GM19395 (cell line): ENCODE measurements at regions not wholly inside any gene's neighbourhood (a gene's known extent, or its start where the extent isn't known, plus 50 kb on each side); places are given as distances from the start of the nearest gene placed in this dataset.

Source experiments
- ATAC-seq: cut with Tn5 transposase; IDR thresholded peaks from one replicate; pipeline ENCODE4 v1.9.1; 2021; ENCODE audit warnings: mild to moderate bottlenecking, moderate library complexity; ENCODE audit not compliant: unreplicated experiment

DNA sequence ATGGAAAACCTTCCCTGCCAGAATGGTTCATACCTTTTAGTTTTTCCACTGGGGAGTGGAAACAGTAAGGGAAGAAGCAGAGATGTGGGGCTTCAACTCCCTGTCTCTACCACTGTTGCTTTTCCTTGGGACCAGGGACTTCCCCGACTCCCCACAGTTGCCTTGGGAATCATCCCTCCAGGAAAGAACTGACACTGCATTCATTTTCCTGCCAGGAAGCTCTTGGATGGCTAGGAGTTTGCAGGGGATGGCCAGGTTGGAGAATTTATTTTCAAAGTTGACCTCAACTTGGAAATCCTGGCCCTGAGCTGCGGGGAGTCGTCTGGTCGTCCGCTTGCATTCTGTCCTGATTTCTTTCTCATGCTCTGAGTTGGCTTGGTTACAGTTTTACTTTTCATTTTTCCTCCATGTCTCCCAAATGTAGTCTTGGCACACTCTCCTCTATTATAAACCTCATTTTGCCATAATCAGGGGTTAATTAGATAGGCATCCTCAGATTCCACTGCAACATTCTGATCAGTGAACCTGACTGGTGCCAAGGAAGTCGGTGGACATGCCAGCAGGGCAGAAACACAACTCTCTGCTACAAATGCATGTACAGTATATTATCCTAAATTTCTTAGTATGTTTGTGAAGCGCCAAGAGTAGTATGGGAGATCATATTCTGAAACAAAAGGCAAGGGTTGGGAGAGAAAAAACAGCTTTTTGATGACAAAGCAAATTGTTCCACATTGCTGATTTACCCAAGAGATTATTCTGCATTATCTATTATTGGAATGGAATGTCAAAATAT, 220.5 kb upstream of the XYLT1 start:
- no peak for ATAC-seq

DNA sequence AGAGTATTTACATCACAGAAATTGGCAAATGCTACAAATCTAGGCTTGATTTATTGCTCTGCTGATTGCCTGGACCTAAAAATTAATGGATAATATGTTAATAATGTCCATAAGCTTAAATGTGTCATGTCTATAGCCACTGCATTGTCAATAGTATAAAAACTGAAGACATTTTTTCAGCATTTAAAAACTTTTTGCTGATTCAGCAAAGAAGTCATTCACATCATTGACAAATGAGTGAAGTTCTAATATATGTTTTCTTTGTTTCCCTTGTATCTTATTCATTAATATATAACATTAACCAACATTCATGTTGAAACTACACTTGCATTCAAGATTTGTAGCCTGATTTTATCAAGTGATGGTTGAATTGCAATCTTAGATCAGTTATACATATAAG, 214.7 kb upstream of the XYLT1 start:
- ATAC-seq = no peak

DNA sequence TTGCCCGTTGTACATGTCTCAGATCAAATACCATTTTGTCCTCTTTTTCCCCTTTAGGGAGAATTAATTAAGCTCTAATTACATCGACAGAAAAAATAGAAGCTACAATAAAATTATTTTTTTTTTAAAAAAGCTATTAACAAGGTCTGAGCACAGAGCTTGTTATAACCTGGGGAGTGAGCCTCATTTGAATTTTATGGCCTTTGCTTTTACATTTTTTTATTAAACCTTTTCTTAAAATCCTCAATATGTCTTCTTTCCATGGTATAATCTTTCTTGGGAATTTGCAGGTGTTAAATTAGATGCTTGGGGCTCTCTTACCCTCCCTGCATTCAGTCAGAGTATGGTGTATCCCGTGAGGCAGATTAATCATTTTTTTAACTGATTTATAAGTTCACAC, 212.5 kb upstream of the XYLT1 start:
- no peak for ATAC-seq

DNA sequence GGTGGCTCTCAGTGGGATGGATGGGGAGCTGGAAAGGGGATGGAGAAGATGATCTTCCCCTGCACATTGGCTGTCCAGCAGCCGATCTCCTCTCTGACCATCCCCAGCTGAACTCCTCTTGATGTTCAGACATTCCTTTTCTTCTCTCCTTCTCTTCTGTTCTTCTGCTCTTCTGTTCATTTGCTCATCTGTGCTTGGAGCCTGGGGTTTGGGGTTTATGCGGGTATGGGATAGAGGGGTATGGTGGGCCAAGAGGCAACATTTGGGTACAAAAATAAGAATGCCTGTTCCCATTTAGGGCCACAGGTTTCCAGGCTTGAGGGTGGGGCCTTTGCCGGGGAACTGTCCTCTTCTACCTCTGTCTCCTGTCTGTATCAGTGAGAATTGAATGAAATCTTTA, 205.4 kb upstream of the XYLT1 start:
- no peak for ATAC-seq

DNA sequence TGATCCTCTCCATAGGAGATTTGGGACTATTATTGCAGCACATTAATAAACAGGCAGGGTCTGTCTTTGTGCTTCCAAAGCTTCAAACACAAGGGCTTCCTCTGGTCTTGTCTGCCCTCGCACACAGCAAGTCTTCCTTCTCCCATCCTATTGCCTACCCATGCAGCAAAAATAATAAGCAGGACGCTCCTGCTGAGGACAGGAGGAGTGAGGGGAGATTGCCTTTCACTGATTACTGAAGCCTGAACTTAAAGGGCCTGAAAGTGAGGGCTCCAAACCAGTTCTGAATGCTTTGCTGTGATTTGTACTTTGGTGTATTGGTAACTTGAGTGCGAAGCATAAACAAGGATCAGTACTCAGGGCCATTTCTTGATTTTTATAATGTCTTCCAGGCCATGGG, 197.6 kb upstream of the XYLT1 start:
- ATAC-seq = no peak

DNA sequence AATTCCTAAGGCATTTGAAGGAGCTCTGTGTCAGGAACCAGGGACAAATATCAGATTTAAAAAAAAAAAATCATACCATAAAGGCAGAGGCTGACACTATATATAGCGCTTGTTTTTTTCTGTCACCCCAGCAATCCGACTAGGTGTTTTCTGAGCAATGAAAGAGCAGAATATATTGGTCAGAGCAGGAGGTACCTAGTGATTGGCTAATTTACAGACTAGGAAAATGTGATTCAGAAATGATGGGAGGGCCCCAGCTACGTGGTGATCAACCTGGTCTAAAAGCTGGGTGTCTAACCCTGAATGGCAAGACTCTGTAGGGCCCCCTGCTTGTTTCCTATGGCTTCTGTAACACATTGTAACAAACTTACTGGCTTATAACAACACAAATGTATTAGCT, 195.5 kb upstream of the XYLT1 start:
- no peak for ATAC-seq

DNA sequence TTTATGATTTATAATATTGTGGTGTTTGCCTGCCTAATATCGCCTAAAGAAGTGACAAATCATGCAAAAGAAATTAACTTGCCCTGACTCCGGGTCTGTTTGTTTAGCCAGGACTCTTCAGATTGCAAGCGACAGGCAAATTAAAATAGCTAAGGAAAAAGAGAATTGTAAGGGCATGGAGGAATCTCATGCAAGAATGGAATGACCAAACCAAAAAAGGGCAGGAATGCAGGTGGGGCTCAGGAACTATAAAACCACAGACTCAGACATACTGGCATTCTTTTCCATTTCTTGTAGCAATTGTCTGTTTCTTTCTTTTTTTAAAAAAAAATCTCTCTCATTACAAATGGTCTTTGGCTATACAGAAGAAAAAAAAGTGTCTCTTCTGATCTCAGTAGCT, 188.1 kb upstream of the XYLT1 start:
- no peak for ATAC-seq

DNA sequence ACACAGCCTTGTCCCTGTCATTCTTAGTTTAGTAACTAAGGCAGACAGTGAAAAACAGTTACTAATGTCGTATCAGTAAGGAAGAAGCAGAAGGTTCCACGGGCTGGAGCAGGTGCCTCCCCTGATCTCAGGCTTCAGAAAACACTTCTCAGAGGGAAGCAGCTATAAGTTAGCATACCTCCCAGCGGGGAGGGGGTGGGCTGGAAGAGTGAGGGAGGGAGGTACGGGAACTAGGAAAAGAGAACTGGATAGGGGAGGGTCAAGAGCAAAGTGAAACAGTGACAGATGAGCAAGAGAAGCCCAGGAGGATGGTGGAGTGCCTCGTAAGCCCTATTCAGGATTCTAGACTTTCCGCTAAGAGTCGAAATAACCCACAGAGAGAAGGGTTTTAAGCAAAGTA, 186.3 kb upstream of the XYLT1 start:
- no peak for ATAC-seq

DNA sequence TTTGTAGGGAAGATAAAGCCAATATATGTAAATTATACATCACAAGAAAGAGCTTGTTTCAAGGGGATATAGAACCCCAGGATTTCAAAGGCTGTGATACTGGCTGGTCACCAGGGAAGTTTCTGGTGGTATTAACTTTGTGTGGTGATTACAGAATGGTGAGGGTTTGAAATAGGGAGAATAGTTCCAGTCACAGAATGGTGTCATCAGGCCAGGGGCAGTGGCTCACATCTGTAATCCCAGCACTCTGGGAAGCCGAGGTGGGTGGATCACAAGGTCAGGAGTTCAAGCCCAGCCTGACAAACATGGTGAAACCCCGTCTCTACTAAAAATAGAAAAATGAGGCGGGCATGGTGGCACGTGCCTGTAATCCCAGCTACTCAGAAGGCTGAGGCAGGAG, 183.8 kb upstream of the XYLT1 start:
- ATAC-seq = no peak

DNA sequence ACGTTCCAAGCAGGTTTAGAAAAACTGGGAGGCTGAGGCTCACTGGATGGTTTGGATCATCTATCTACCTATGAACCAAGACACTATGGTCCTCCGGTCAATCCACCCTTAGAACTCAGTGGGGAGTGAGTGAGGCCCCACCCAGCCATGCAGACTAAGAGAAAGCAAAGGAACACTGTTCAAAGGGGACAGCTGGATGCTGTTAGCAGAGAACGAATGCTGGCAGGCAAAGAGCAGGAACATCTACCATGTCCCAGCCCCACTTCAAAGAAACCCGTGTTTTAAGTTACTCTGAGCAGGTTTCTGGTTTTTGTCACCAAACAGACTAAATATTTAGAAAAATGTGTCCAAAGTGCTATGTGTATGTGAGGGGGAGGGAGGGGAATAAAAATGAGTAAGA, 183.4 kb upstream of the XYLT1 start:
- ATAC-seq = no peak

DNA sequence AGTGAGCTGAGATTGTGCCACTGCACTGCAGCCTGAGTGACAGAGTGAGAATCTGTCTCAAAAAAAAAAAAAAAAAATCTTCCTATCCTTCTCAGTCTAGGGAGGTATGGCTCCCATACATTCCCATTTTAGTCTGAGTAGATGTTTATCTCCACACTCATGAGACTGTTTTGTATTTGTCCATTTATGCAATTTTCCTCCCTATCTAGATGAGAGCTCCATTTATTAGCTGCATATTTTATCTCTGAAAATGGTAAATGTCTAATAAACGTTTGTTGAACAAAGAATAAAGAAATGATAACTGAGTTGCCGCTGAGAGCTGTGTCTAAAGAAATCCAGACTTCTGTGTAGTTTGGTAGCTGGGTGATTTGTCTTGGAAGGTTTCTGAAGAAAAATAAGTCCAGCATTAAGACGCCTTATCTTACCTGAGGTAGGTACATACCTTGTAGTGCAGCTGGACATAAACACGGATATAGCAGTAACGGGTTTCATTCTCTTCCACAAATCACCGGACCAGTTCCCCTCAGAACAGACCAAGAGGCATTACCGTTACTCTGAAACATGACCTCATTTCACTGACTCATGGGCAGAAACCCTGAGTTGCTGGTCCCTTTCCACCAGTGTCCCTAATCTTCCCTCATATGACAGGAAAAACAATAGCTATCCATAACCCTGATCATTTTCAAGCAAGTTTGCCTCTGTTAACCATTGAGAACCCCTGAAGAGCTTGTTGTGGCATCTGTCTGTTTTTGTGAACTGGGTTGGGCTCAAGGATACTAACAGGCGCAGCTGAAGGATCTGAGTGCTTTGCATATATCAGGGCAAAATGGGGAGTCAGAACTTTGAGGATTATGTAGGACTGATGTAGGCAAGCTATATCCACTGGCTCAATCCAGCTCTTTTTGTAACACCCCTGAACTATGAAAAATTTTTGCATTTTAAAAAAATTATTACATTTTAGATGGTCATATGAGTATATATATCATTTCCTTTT, 177.4 kb upstream of the XYLT1 start:
- ATAC-seq = no peak

DNA sequence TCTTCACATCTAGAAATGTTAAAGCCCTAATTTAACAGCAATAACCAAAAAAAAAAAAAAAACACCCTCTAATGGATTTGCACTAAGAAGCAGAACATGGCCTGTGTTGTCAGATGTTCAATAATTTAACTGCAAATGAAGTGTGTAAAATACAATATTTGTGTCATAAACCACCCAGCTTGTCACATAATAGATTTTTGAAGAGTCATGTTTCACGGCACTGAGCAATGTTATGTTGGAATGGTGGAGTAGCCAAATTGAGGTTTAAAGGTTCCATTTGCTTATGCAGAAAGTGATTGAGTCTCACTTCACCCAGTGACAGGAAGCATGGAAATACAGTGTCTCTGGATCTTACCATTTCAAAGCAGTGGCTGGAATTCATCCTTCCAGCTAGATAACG, 173.2 kb upstream of the XYLT1 start:
- ATAC-seq = no peak

DNA sequence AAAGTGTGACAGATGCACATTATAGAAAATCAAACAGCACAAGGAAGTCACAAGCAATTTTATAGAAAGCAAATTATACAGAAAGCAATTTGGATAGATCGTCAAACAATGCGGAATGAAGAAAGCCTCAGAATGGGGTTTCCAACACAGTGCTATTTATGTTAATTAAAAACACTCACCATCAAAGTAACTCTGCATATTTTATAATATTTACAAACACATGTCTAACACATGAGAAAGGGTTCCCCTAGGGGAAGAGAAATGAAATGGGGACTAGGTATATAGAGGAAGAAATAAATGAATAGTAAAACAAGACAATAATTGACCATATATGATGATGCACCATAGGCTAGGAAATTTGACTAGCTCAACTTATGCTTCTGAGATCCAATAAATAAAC, 171.2 kb upstream of the XYLT1 start:
- no peak for ATAC-seq

DNA sequence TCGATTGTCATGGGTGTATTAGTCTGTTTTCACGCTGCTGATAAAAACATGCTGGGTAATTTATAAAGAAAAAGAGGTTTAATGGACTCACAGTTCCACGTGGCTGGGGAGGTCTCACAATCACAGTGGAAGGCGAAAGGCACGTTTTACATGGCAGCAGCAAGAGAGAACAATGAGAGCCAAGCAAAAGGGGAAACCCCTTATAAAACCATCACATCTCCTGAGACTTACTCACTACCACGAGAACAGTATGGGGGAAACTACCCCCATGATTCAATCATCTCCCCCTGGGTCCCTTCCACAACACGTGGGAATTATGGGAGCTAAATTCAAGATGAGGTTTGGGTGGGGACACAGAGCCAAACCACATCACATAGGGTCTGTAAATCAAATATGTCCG, 167.4 kb upstream of the XYLT1 start:
- ATAC-seq = no peak

DNA sequence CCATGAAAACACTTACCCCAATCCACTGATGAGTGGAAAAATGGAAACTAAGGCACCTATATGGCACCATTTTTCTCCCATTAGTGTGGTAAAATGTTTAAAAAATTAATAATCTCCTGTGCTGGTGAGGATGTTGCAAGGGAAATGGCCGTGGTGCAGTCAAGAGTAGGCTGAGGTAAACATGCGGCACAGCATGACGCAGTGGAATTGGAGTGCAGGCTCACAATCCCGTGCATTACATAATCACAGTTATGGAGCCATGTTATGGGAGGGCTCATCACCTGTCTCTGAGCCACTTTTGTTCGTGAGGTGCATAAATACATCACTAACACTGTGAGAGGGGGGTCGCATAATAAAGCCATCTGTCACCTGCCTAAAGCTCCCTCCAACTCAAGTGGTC, 164.4 kb upstream of the XYLT1 start:
- no peak for ATAC-seq

DNA sequence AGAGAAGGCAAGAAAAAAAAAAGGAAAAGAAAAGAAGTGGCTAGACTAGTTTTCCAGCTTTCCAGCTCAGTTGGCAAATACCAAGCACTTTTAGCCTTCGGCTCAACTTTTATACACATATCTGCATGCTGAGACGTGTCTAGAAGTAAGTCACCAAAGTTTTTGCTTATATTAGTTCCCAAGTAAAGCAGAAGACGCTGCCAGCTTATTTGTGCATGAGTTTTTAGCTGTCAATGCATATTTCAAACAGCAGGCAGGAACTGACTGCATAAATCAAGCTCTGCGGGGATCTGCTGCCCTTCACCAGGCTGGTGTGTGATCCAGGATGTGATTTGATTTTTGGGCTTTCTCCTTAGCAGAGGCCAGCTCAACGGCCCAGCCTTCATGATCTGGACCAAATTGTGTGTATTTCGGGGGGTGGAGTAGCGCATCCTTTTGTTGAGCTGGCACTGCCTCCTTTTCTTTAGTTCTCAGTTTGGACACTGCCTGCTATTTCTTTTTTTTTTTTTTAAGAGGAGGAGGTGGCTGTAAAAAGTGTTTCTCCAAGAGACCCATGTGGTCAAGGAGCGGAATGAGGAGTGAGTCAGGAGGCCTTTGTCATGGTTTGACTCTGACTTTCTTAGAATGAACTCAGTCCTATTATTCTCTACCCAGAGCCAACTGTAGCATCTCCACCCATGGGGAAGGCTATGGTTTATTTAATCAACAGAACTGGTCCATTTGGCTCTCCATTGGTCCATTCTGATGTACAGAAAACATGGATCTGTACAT, 162.6 kb upstream of the XYLT1 start:
- no peak for ATAC-seq

DNA sequence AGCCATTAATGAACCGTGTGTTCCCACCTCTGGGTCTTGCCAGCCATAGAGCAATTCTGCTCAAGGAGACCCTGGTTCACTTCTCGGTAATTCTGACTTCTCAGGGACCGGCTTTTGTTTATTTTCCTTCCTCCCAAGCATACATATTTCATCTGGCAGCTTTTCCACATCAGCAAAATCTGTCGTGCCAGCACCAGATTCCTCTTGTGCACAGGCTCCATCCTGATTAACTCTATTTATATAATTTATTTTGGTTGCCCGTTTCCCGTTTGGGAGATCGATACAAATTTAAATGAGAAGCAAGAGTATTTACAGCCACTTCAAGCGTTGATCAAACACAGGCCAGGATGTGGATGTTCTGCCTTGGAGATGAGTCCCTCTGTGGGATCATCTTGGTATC, 161.9 kb upstream of the XYLT1 start:
- ATAC-seq = no peak

DNA sequence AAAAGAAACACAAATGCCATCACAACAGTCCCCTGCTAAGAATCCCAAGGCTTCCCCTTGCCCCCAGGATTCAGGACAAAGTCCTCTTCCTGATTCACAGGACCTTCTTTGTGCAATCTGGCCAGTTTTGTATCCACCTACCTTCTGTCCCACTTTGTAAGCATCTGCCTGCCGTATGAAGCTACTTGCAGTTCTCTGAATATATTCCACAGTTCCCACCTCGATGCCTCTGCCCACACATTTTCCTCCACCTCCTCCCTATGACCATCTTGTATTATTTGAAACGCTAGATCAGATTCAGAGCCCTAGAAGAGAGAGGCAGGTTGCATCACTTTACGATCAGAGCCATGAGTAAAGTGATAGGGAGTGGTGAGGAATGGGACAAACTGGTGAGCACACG, 159.2 kb upstream of the XYLT1 start:
- ATAC-seq = no peak

DNA sequence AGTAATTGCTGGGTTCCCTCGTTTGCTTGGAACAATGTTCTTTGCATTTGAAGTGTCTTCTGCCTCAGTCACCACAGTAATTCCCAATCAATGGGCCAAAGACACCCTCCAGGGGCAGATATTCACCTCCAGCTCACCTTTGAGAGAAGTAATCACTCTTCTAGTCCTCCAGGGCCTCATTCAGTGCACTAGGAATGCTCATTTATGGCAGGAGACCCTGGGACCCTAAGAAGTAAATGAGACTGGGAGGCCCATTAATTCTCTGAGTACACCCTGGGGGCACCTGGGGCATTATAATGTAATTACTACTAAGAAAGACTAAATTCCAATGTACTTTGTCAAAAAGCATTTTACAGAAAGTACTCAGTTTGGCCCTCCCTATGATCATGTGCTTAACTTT, 158.2 kb upstream of the XYLT1 start:
- no peak for ATAC-seq

DNA sequence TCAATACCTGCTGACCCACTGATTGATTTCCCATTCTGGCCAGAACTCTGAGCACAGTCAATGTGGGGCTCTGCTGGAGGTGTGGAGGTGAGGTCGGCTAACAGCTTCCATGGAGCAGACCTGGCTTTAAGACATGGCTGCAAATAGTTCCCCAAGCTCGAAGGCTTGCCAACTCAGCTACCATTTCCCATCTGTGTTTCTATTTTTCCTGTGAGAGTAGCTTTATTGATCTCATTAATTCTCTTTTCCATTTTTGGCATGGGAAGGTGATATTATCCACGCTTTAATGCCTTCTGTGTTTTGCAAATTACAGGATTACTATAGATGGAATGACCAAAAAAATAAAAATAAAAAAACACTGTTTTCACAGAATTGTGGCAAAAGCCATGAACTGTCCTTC, 151.6 kb upstream of the XYLT1 start:
- ATAC-seq = no peak

DNA sequence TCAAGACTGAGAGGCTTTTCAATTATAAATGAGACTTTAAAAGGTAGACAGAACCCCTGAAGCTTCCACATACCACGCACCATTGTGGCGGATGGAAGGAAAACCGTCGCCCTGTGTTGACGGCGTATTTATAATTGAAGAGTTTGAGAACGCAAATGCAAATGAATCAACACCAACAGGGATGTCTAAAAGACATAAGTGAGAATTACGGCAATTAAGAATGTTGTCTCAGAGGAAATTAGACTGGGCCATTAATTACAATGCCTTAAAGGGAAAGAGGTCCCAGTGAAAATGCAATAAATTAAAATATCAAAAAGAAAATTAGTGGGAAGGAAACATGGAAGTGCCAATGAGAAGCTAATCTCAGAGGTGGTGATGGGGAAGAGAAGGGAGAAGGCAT, 148.5 kb upstream of the XYLT1 start:
- ATAC-seq = no peak
